ENCODE measurements at regions not wholly inside any gene's neighbourhood (a gene's known extent, or its start where the extent isn't known, plus 50 kb on each side); places are given as distances from the start of the nearest gene placed in this dataset.
"Not testable (repeated sequence)": the region's sequence is repeated elsewhere in the genome, so short reads cannot be mapped to it uniquely, and the experiment has no call there.

GRCh38 chr19:29040292-29040691, 172.7 kb downstream of the UQCRFS1 start:
- POLR2A ChIA-PET, result no interaction called here

GRCh38 chr19:29039036-29039435, 173.9 kb downstream of the UQCRFS1 start:
- intact Hi-C loops (cut with micrococcal nuclease); H3K27me3 Mint-ChIP-seq; POLR2A ChIA-PET; H3K27ac Mint-ChIP-seq; H3K4me1 Mint-ChIP-seq (ENCODE audit: low read depth); CTCF ChIA-PET; H3K9me3 Mint-ChIP-seq; H3K4me3 Mint-ChIP-seq; DNase-seq; H3K36me3 Mint-ChIP-seq (ENCODE audit: low read depth); ATAC-seq: not testable (repeated sequence)

More at GRCh38 chr19:29040292-29040691, 172.7 kb downstream of the UQCRFS1 start:
- intact Hi-C loops (cut with micrococcal nuclease), result no loop called here
- Mint-ChIP-seq H3K27me3 (no peaks in the 10 kb centered on the region), H3K9me3 (no peaks in the 10 kb centered on the region), H3K4me3 (no peak overlapping the region), H3K4me1 (ENCODE audit: low read depth) (no peaks in the 10 kb centered on the region), H3K27ac (no peak overlapping the region), H3K36me3 (ENCODE audit: low read depth) (no peaks in the 10 kb centered on the region)
- no peak for TF ChIP-seq CTCF (IDR thresholded peaks at IDR 0.05)
- DNase-seq (no peak), ATAC-seq (no peak)
- CTCF ChIA-PET, result interaction anchor here (1.2 kb wide), 1 partner anchor 224 kb away, joined by 3 read pairs; no protein-coding TSS in a partner anchor

- ChIA-PET POLR2A (no interaction called here), CTCF (no interaction called here)
- H3K4me3 Mint-ChIP-seq, result no peak overlapping the region
- TF ChIP-seq CTCF (IDR thresholded peaks at IDR 0.05), result no peak
- H3K9me3 Mint-ChIP-seq, result peaks cover 2% of the 10 kb centered on the region
- DNase-seq, result no peak
- no peaks in the 10 kb centered on the region for H3K27me3 Mint-ChIP-seq
- intact Hi-C loops (cut with micrococcal nuclease), result no loop called here
- no peaks in the 10 kb centered on the region for H3K4me1 Mint-ChIP-seq (ENCODE audit: low read depth)
- ATAC-seq, result no peak
- no peaks in the 10 kb centered on the region for H3K36me3 Mint-ChIP-seq (ENCODE audit: low read depth)
- no peak overlapping the region for H3K27ac Mint-ChIP-seq
Measured at GRCh38 chr19:29031216-29031615, 181.7 kb downstream of the UQCRFS1 start.

GRCh38 chr19:29029268-29029958, 183.5 kb downstream of the UQCRFS1 start:
- Mint-ChIP-seq H3K36me3 (ENCODE audit: low read depth) (no peaks in the 10 kb centered on the region), H3K9me3 (peaks cover 2% of the 10 kb centered on the region), H3K4me1 (ENCODE audit: low read depth) (no peaks in the 10 kb centered on the region), H3K27me3 (no peaks in the 10 kb centered on the region), H3K4me3 (no peak overlapping the region), H3K27ac (no peak overlapping the region)
- no peak for DNase-seq
- ChIA-PET CTCF (no interaction called here), POLR2A (no interaction called here)
- intact Hi-C loops (cut with micrococcal nuclease), result no loop called here
- TF ChIP-seq CTCF (IDR thresholded peaks at IDR 0.05), result no peak
- ATAC-seq, result no peak

- Mint-ChIP-seq H3K27me3 (peaks cover 1% of the 10 kb centered on the region), H3K36me3 (ENCODE audit: low read depth) (no peaks in the 10 kb centered on the region), H3K4me1 (ENCODE audit: low read depth) (no peaks in the 10 kb centered on the region), H3K4me3 (no peak overlapping the region), H3K9me3 (no peaks in the 10 kb centered on the region), H3K27ac (no peak overlapping the region)
- POLR2A ChIA-PET, result no interaction called here
- intact Hi-C loops (cut with micrococcal nuclease), result no loop called here
- DNase-seq (no peak), ATAC-seq (no peak)
- no peak for TF ChIP-seq CTCF (IDR thresholded peaks at IDR 0.05)
- CTCF ChIA-PET, result no interaction called here
Measured at GRCh38 chr19:29022599-29022998, 190.4 kb downstream of the UQCRFS1 start.

All from activated CD8-positive, alpha-beta T cell treated with anti-CD3 and anti-CD28 coated beads for 36 hours (primary cell).